Neural cell (in vitro differentiated cells): ENCODE measurements at regions not wholly inside any gene's neighbourhood (a gene's known extent, or its start where the extent isn't known, plus 50 kb on each side); places are given as distances from the start of the nearest gene placed in this dataset.

Experiments
- H2AFZ ChIP-seq: fragments of 200-600, 300-800 bp; sonication (generic), shearing (Covaris generic); 2 replicates; pipeline ENCODE4 v1.6.0; 2014; ENCODE audit warnings: low read depth, mild to moderate bottlenecking, antibody characterized with exemption, low read length, moderate library complexity
- H3F3A ChIP-seq: fragments of 200-600 bp; shearing (Covaris generic); 2 replicates; pipeline ENCODE4 v1.6.1; 2016; ENCODE audit warnings: mild to moderate bottlenecking, moderate library complexity, mixed read lengths, antibody characterized with exemption, low read length; ENCODE audit not compliant: insufficient read depth, poor library complexity, severe bottlenecking
- H3K27ac ChIP-seq: fragments of 200-600, 300-800 bp; sonication (generic), shearing (Covaris generic); 2 replicates; pipeline ENCODE4 v1.5.1; 2014; ENCODE audit warnings: mild to moderate bottlenecking, low read length, moderate library complexity
- H3K27me3 ChIP-seq: fragments of 300-800, 200-600 bp; sonication (generic), shearing (Covaris generic); 2 replicates; pipeline ENCODE4 v1.6.0; 2014; ENCODE audit warnings: mild to moderate bottlenecking, low read depth, low read length, moderate library complexity; ENCODE audit not compliant: insufficient read depth
- H3K36me3 ChIP-seq: fragments of 300-800, 200-600 bp; sonication (generic), shearing (Covaris generic); 2 replicates; pipeline ENCODE4 v1.5.1; 2014; ENCODE audit warnings: mild to moderate bottlenecking, antibody characterized with exemption, low read length, moderate library complexity; ENCODE audit not compliant: insufficient read depth
- H3K4me2 ChIP-seq: fragments of 300-800, 200-600 bp; sonication (generic), shearing (Covaris generic); 2 replicates; pipeline ENCODE4 v1.6.0; 2014; ENCODE audit warnings: mild to moderate bottlenecking, low read length
- H3K4me3 ChIP-seq: fragments of 300-800, 200-600 bp; sonication (generic), shearing (Covaris generic); 2 replicates; pipeline ENCODE4 v1.5.1; 2014; ENCODE audit warnings: mild to moderate bottlenecking, low read length, moderate library complexity
- H3K79me2 ChIP-seq: fragments of 200-600 bp; shearing (Covaris generic); replicated peaks from 2 replicates; pipeline ENCODE4 v1.6.0; 2014; ENCODE audit warnings: mild to moderate bottlenecking, low read length, moderate library complexity; ENCODE audit not compliant: insufficient read depth
- H3K9ac ChIP-seq: fragments of 300-800, 200-600 bp; sonication (generic), shearing (Covaris generic); 2 replicates; pipeline ENCODE4 v1.6.1; 2016; ENCODE audit warnings: mild to moderate bottlenecking, low read length, mixed read lengths
- H3K9me2 ChIP-seq: fragments of 200-600 bp; shearing (Covaris generic); 2 replicates; pipeline ENCODE4 v1.6.1; 2016; ENCODE audit warnings: mild to moderate bottlenecking, low read length, mixed read lengths; ENCODE audit not compliant: insufficient read depth
- H3K9me3 ChIP-seq: fragments of 200-600, 300-800 bp; sonication (generic), shearing (Covaris generic); 2 replicates; pipeline ENCODE4 v1.6.1; 2016; ENCODE audit warnings: mild to moderate bottlenecking, mixed run types, low read length, moderate library complexity, mixed read lengths
- H4K20me1 ChIP-seq: fragments of 200-600 bp; shearing (Covaris generic); 2 replicates; pipeline ENCODE4 v1.6.1; 2016; ENCODE audit warnings: mild to moderate bottlenecking, mixed run types; ENCODE audit not compliant: insufficient read depth
- CTCF ChIP-seq: fragments of 450-650 bp; IDR thresholded peaks from 2 replicates; pipeline ENCODE4 v1.5.1; 2014; ENCODE audit warnings: antibody characterized with exemption, mild to moderate bottlenecking, moderate library complexity; ENCODE audit not compliant: poor library complexity, severe bottlenecking
- EP300 ChIP-seq: fragments of 450-650 bp; conservative IDR thresholded peaks from 2 replicates; pipeline ENCODE4 v1.6.1; 2014; ENCODE audit warnings: antibody characterized with exemption, mild to moderate bottlenecking, moderate library complexity; ENCODE audit not compliant: poor library complexity, severe bottlenecking
- EZH2 ChIP-seq: fragments of 200-600, 300-800 bp; shearing (Covaris generic), sonication (generic); IDR thresholded peaks from 2 replicates; pipeline ENCODE4 v1.6.1; 2014; ENCODE audit warnings: antibody characterized with exemption, low read length, borderline replicate concordance, mild to moderate bottlenecking; ENCODE audit not compliant: insufficient read depth, poor library complexity, severe bottlenecking
- MXI1 ChIP-seq: fragments of 450-650 bp; conservative IDR thresholded peaks from 2 replicates; pipeline ENCODE4 v1.6.1; 2014; ENCODE audit warnings: antibody characterized with exemption, mild to moderate bottlenecking; ENCODE audit not compliant: poor library complexity, severe bottlenecking
- POLR2AphosphoS5 ChIP-seq: IDR thresholded peaks from 2 replicates; pipeline ENCODE4 v1.6.1; 2012
- RAD21 ChIP-seq: fragments of 450-650 bp; conservative IDR thresholded peaks from 2 replicates; pipeline ENCODE4 v1.6.1; 2014; ENCODE audit warnings: antibody characterized with exemption, mild to moderate bottlenecking, moderate library complexity
- REST ChIP-seq: IDR thresholded peaks from 2 replicates; pipeline ENCODE4 v1.6.1; 2012; ENCODE audit warnings: borderline replicate concordance
- SMC3 ChIP-seq: fragments of 450-650 bp; conservative IDR thresholded peaks from 2 replicates; pipeline ENCODE4 v1.6.1; 2014; ENCODE audit warnings: antibody characterized with exemption, mild to moderate bottlenecking, moderate library complexity; ENCODE audit not compliant: poor library complexity
- TAF1 ChIP-seq: IDR thresholded peaks from 2 replicates; pipeline ENCODE4 v1.6.1; 2012; ENCODE audit warnings: low read depth

- Histone ChIP-seq H3F3A (no peaks in the 10 kb centered on the region), H2AFZ (no peak overlapping the region), H3K4me3 (no peak overlapping the region), H3K79me2 (no peaks in the 10 kb centered on the region), H3K9me3 (no peaks in the 10 kb centered on the region), H3K4me2 (no peak overlapping the region), H4K20me1 (no peaks in the 10 kb centered on the region), H3K36me3 (no peaks in the 10 kb centered on the region), H3K27me3 (no peaks in the 10 kb centered on the region), H3K9ac (no peak overlapping the region), H3K9me2 (no peaks in the 10 kb centered on the region), H3K27ac (no peak overlapping the region)
- TF ChIP-seq CTCF (no peak), RAD21 (no peak), SMC3 (no peak), EP300 (no peak), POLR2AphosphoS5 (no peak), TAF1 (no peak), REST (no peak), MXI1 (no peak), EZH2 (no peak)
Measured at GRCh38 chrX:40971736-40972135, 113.5 kb upstream of the USP9X start.

- no peak overlapping the region for H3K9ac ChIP-seq
- no peaks in the 10 kb centered on the region for H3K9me2 ChIP-seq
- no peaks in the 10 kb centered on the region for H3K36me3 ChIP-seq
- no peak overlapping the region for H3K27ac ChIP-seq
- no peaks in the 10 kb centered on the region for H3F3A ChIP-seq
- no peaks in the 10 kb centered on the region for H3K27me3 ChIP-seq
- H4K20me1 ChIP-seq = no peaks in the 10 kb centered on the region
- no peak overlapping the region for H3K4me2 ChIP-seq
- H3K9me3 ChIP-seq = no peaks in the 10 kb centered on the region
- H3K4me3 ChIP-seq = no peak overlapping the region
- H3K79me2 ChIP-seq = no peaks in the 10 kb centered on the region
- TF ChIP-seq RAD21 (no peak), EP300 (no peak), TAF1 (no peak), POLR2AphosphoS5 (no peak), SMC3 (no peak), CTCF (no peak), REST (no peak), MXI1 (no peak)
- H2AFZ ChIP-seq = no peak overlapping the region
Measured at GRCh38 chrX:40973619-40974018, 111.6 kb upstream of the USP9X start.
